ENCODE measurements at regions not wholly inside any gene's neighbourhood (a gene's known extent, or its start where the extent isn't known, plus 50 kb on each side); places are given as distances from the start of the nearest gene placed in this dataset.
A peak's percentile ranks its signal among the peaks of the same experiment; 100 is the strongest.

DNA sequence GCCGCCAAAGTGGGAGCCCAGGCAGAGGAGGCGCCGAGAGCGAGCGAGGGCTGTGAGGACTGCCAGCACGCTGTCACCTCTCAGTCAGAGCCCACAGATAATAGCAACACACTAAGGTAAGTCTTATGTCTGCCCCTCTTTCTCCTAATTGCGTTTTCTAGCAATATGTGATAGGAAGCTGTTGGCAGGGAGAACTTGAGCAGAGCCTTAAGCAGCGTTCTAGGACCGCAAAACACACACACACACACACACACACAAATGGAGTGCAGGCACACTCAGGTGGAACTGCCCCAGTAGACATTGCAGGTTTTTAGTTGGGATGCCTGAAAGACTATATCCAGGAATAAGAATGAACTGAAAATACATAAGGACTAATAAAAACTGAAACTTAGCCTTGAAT, 1188.5 kb downstream of the NXPH1 start:
- intact Hi-C loops (cut with DNase I; ENCODE audit: low total_unique reads) = no loop called here
- no peak overlapping the region for H3K27ac ChIP-seq
- no peaks in the 10 kb centered on the region for H3K4me1 ChIP-seq
- H3K4me3 ChIP-seq = peak overlapping the region; percentile 36 to 51
- no peaks in the 10 kb centered on the region for H3K36me3 ChIP-seq (ENCODE audit: low read depth, missing control alignments)
- WGBS, 2 donors = 69 to 82% methylated on average over 8 to 9 of the region's 9 CpGs
- DNase-seq = no peak
- H3K27me3 ChIP-seq = no peaks in the 10 kb centered on the region
- TF ChIP-seq CTCF (IDR thresholded peaks at IDR 0.05) (no peak), POLR2A (IDR thresholded peaks at IDR 0.05) (no peak)
- H3K9me3 ChIP-seq = no peaks in the 10 kb centered on the region

DNA sequence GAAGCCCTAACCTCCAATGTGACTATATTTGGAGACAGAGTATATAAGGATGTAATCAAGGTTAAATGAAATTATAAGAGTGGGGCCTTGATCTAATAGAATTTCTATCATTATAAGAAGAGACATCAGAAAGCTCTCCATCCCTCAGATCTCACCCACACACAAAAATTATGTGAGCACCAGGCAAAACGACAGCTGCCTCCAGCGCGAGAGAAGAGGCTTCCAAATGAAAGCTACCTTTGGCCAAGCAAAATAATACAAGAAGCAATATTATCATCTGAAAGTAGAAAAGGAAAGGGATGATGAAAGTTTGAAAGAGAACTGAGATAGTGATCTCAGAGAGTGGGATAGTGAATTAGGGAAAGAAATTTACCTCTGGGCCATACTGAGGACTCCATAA, 1192.5 kb downstream of the NXPH1 start:
- no peak for DNase-seq
- 68 to 74% methylated on average over 3 of the region's 3 CpGs for WGBS, 2 donors
- TF ChIP-seq CTCF (IDR thresholded peaks at IDR 0.05) (no peak), POLR2A (IDR thresholded peaks at IDR 0.05) (no peak)
- no peaks in the 10 kb centered on the region for H3K27me3 ChIP-seq
- H3K4me1 ChIP-seq = no peaks in the 10 kb centered on the region
- no peak overlapping the region for H3K27ac ChIP-seq
- no peaks in the 10 kb centered on the region for H3K9me3 ChIP-seq
- intact Hi-C loops (cut with DNase I; ENCODE audit: low total_unique reads) = no loop called here
- no peaks in the 10 kb centered on the region for H3K36me3 ChIP-seq (ENCODE audit: low read depth, missing control alignments)
- H3K4me3 ChIP-seq = no peak overlapping the region

- 45 to 60% methylated on average over 2 of the region's 2 CpGs for WGBS, 2 donors
- TF ChIP-seq POLR2A (IDR thresholded peaks at IDR 0.05) (no peak), CTCF (IDR thresholded peaks at IDR 0.05) (no peak)
- Histone ChIP-seq H3K27me3 (no peaks in the 10 kb centered on the region), H3K27ac (no peak overlapping the region), H3K4me3 (no peak overlapping the region), H3K9me3 (no peaks in the 10 kb centered on the region), H3K4me1 (no peaks in the 10 kb centered on the region), H3K36me3 (ENCODE audit: low read depth, missing control alignments) (no peaks in the 10 kb centered on the region)
- intact Hi-C loops (cut with DNase I; ENCODE audit: low total_unique reads) = no loop called here
- DNase-seq = no peak
Measured at GRCh38 chr7:9645756-9646155, 1212.3 kb downstream of the NXPH1 start.

GRCh38 chr7:9657257-9657656, 1223.8 kb downstream of the NXPH1 start:
- Histone ChIP-seq H3K9me3 (no peaks in the 10 kb centered on the region), H3K4me3 (no peak overlapping the region), H3K36me3 (ENCODE audit: low read depth, missing control alignments) (no peaks in the 10 kb centered on the region), H3K27me3 (no peaks in the 10 kb centered on the region), H3K4me1 (no peaks in the 10 kb centered on the region), H3K27ac (no peak overlapping the region)
- no peak for TF ChIP-seq POLR2A (IDR thresholded peaks at IDR 0.05)
- no peak for TF ChIP-seq CTCF (IDR thresholded peaks at IDR 0.05)
- no peak for DNase-seq
- intact Hi-C loops (cut with DNase I; ENCODE audit: low total_unique reads) = no loop called here
- WGBS, 2 donors = 96 to 97% methylated on average over 4 of the region's 4 CpGs

DNA sequence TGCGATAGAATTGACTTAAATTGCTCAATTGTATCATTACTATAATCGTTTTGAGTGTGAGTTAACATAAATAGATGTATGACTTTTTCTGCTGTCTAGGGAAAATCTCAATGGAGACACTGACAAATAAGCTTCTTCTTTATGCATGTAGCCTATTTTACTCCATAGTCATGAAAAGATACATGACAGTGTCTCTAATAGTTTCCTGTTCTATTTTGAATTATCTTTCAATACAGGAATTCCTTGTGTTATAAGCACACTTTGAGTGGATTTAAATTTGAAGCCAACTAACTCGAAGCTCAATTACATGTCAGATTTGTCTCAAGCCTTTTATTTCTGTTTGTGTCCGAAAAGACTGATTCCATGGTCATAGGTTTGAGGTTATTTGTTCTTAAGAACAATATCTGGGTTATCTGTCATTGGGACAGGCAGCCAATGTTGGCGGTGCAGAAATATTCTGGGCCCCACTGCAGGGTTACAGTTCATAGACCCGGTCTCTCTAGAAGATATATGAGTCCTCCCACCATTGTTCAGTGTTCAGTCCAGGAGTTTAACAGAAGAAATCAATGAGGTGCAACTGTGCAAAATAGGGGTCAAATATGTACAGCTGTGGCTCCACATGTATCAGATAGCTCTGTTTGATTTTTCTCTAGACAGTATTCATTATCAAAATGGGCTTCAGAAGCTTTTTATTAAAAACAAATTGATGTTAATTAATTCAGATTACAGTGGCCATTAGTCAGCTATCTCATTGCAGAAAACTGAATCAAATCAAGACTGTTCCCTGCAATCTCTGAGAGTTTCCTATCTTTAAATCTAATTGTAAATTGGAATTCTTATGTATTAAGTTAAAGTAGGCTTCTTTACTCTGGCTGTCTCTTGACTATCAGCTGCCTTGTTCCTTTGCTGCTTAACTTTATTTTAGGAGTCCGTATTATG, 1238.8 kb downstream of the NXPH1 start:
- H3K9me3 ChIP-seq = no peaks in the 10 kb centered on the region
- H3K4me3 ChIP-seq = no peak overlapping the region
- TF ChIP-seq POLR2A (IDR thresholded peaks at IDR 0.05) = no peak
- no peak for TF ChIP-seq CTCF (IDR thresholded peaks at IDR 0.05)
- intact Hi-C loops (cut with DNase I; ENCODE audit: low total_unique reads) = no loop called here
- no peak overlapping the region for H3K27ac ChIP-seq
- DNase-seq = no peak
- no peaks in the 10 kb centered on the region for H3K36me3 ChIP-seq (ENCODE audit: low read depth, missing control alignments)
- no peaks in the 10 kb centered on the region for H3K27me3 ChIP-seq
- 64 to 72% methylated on average over 7 of the region's 7 CpGs for WGBS, 2 donors
- no peaks in the 10 kb centered on the region for H3K4me1 ChIP-seq

All from testis (tissue), 2 donors.